H1 (cell line): ENCODE measurements at regions not wholly inside any gene's neighbourhood (a gene's known extent, or its start where the extent isn't known, plus 50 kb on each side); places are given as distances from the start of the nearest gene placed in this dataset.

Source experiments
- CTCF ChIA-PET: fragments of 300-600 bp; sonication (Branson Sonifier 250); formaldehyde crosslinking; loops from one replicate; lab custom pipeline; 2021; ENCODE audit not compliant: partially characterized antibody; lab: Charles Lee
- POLR2A ChIA-PET: fragments of 300-600 bp; sonication (Branson Sonifier 250); formaldehyde crosslinking; loops from one replicate; lab custom pipeline; 2021; ENCODE audit warnings: inconsistent platforms; ENCODE audit not compliant: partially characterized antibody; lab: Charles Lee
- DNase-seq, 2 experiments: peaks; one replicate each; pipeline versions ENCODE4 v3.0.0 to v3.0.0-alpha.2; 2010 to 2022; ENCODE audit warnings: low spot score in 2 of 2, low read depth in 1 of 2, mixed read lengths in 1 of 2
- FAIRE-seq: peaks from 2 replicates; lab custom pipeline; 2011; peaks lifted over from hg19 to GRCh38; lab: Jason Lieb, UNC
- H2AFZ ChIP-seq: 2 replicates; pipeline ENCODE4 v1.8.1; 2012; ENCODE audit warnings: low read length, inconsistent platforms
- H2AK5ac ChIP-seq: 2 replicates; pipeline ENCODE4 v1.6.1; 2013; ENCODE audit warnings: low read depth, low read length
- H2BK120ac ChIP-seq: replicated peaks from 2 replicates; pipeline ENCODE3; 2013; ENCODE audit warnings: low read depth, low read length, inconsistent platforms
- H2BK12ac ChIP-seq: 2 replicates; pipeline ENCODE4 v1.6.1; 2013; ENCODE audit warnings: low read depth, low read length
- H2BK15ac ChIP-seq: 2 replicates; pipeline ENCODE4 v1.6.1; 2013; ENCODE audit warnings: low read length
- H2BK20ac ChIP-seq: 2 replicates; pipeline ENCODE4 v1.6.1; 2013; ENCODE audit warnings: low read length
- H2BK5ac ChIP-seq: 2 replicates; pipeline ENCODE4 v1.6.1; 2013; ENCODE audit warnings: low read depth, low read length
- H3K14ac ChIP-seq: 2 replicates; pipeline ENCODE4 v1.6.1; 2013; ENCODE audit warnings: inconsistent platforms; ENCODE audit not compliant: insufficient read length
- H3K18ac ChIP-seq: 2 replicates; pipeline ENCODE4 v1.6.1; 2013; ENCODE audit warnings: low read length; ENCODE audit errors: extremely low read depth
- H3K23ac ChIP-seq: 2 replicates; pipeline ENCODE4 v1.6.1; 2013; ENCODE audit warnings: inconsistent platforms; ENCODE audit not compliant: insufficient read length
- H3K23me2 ChIP-seq: 2 replicates; pipeline ENCODE4 v1.6.1; 2013; ENCODE audit warnings: low read depth, low read length
- H3K27ac ChIP-seq: 2 replicates; pipeline ENCODE4 v1.6.1; 2011; ENCODE audit warnings: low read depth, low read length, inconsistent platforms
- H3K27me3 ChIP-seq, 4 experiments: replicated peaks in 1 of 4; 1 replicate in 1 of 4; 2 replicates in 3 of 4; pipeline versions ENCODE4 v1.6.1 to v1.8.1; 2011 to 2013; ENCODE audit warnings: low read length in 3 of 4, mild to moderate bottlenecking in 3 of 4, inconsistent platforms in 2 of 4, mixed read lengths in 2 of 4, moderate library complexity in 1 of 4; ENCODE audit not compliant: control insufficient read depth in 3 of 4, insufficient read depth in 3 of 4; ENCODE audit errors: extremely low read depth in 1 of 4
- H3K36me3 ChIP-seq, 4 experiments: 2 replicates each; pipeline versions ENCODE4 v1.6.1 to v1.8.1; 2011 to 2013; ENCODE audit warnings: mild to moderate bottlenecking in 4 of 4, low read length in 3 of 4, moderate library complexity in 2 of 4, control low read depth in 1 of 4, inconsistent platforms in 1 of 4; ENCODE audit not compliant: insufficient read depth in 4 of 4, control insufficient read depth in 2 of 4
- H3K4ac ChIP-seq: replicated peaks from 2 replicates; pipeline ENCODE3; 2013; ENCODE audit warnings: low read length, low read depth, mixed read lengths, inconsistent platforms; ENCODE audit not compliant: insufficient read length
- H3K4me1 ChIP-seq, 4 experiments: replicated peaks in 1 of 4; 1 replicate in 1 of 4; 2 replicates in 3 of 4; pipeline versions ENCODE4 v1.6.1 to v1.8.1; 2011 to 2013; ENCODE audit warnings: low read length in 3 of 4, inconsistent platforms in 2 of 4, mixed read lengths in 1 of 4; ENCODE audit not compliant: insufficient read depth in 4 of 4, control insufficient read depth in 3 of 4
- H3K4me2 ChIP-seq, 2 experiments: 2 replicates each; pipeline versions ENCODE4 v1.6.1 to v1.8.1; 2011 to 2013; ENCODE audit warnings: low read depth in 2 of 2, low read length in 2 of 2, control low read depth in 1 of 2, inconsistent platforms in 1 of 2, mild to moderate bottlenecking in 1 of 2; ENCODE audit not compliant: insufficient read depth in 1 of 2
- H3K4me3 ChIP-seq, 4 experiments: fragments of 200-600, 300-600 bp in 1 of 4; sonication (generic), shearing (Covaris generic), sonication (Bioruptor Twin) in 1 of 4; 2 replicates each; pipeline versions ENCODE4 v1.5.1 to v1.8.1; 2011 to 2016; ENCODE audit warnings: low read length in 4 of 4, low read depth in 3 of 4, control low read depth in 2 of 4, inconsistent platforms in 2 of 4, mild to moderate bottlenecking in 2 of 4, mixed read lengths in 1 of 4, moderate library complexity in 1 of 4; ENCODE audit not compliant: insufficient read depth in 2 of 4; ENCODE audit errors: extremely low read depth in 1 of 4
- H3K56ac ChIP-seq: replicated peaks from 2 replicates; pipeline ENCODE3; 2013; ENCODE audit warnings: low read depth, mild to moderate bottlenecking, mixed read lengths, low read length, inconsistent platforms; ENCODE audit not compliant: insufficient read length
- H3K79me1 ChIP-seq: 2 replicates; pipeline ENCODE4 v1.6.1; 2013; ENCODE audit warnings: low read depth, low read length, control low read depth
- H3K79me2 ChIP-seq, 2 experiments: 2 replicates each; pipeline versions ENCODE4 v1.6.1 to v1.8.1; 2012 to 2013; ENCODE audit warnings: low read length in 2 of 2, mild to moderate bottlenecking in 2 of 2, inconsistent platforms in 1 of 2; ENCODE audit not compliant: insufficient read depth in 2 of 2, control insufficient read depth in 1 of 2
- H3K9ac ChIP-seq, 4 experiments: replicated peaks in 1 of 4; 1 replicate in 1 of 4; 2 replicates in 3 of 4; pipeline versions ENCODE4 v1.6.1 to v1.8.1; 2011 to 2013; ENCODE audit warnings: low read depth in 3 of 4, low read length in 3 of 4, control low read depth in 2 of 4, mild to moderate bottlenecking in 2 of 4, moderate library complexity in 2 of 4, inconsistent platforms in 1 of 4; ENCODE audit errors: extremely low read depth in 1 of 4
- H3K9me3 ChIP-seq, 2 experiments: 2 replicates each; pipeline versions ENCODE4 v1.6.1 to v1.8.1; 2012 to 2013; ENCODE audit warnings: mild to moderate bottlenecking in 2 of 2, moderate library complexity in 2 of 2, control low read depth in 1 of 2, inconsistent platforms in 1 of 2, low read depth in 1 of 2, low read length in 1 of 2, mixed read lengths in 1 of 2; ENCODE audit not compliant: insufficient read depth in 2 of 2
- H4K20me1 ChIP-seq, 2 experiments: replicated peaks in 1 of 2; 2 replicates each; pipeline versions ENCODE3 to v1.8.1; 2011 to 2013; ENCODE audit warnings: inconsistent platforms in 2 of 2, low read length in 2 of 2, mild to moderate bottlenecking in 1 of 2; ENCODE audit not compliant: insufficient read depth in 2 of 2, control insufficient read depth in 1 of 2
- H4K5ac ChIP-seq: 2 replicates; pipeline ENCODE4 v1.6.1; 2013; ENCODE audit warnings: low read length, low read depth, mixed read lengths, inconsistent platforms; ENCODE audit not compliant: insufficient read length
- H4K8ac ChIP-seq: 2 replicates; pipeline ENCODE4 v1.8.0; 2013; ENCODE audit warnings: mild to moderate bottlenecking, moderate library complexity, low read length, inconsistent platforms; ENCODE audit not compliant: insufficient read depth; ENCODE audit errors: extremely low read depth
- H4K91ac ChIP-seq: replicated peaks from 2 replicates; pipeline ENCODE3; 2013; ENCODE audit warnings: low read length, mixed read lengths, inconsistent platforms; ENCODE audit not compliant: insufficient read length
- CEBPB ChIP-seq: IDR thresholded peaks from 2 replicates; pipeline ENCODE4 v1.6.1; 2012; ENCODE audit warnings: low read depth, low read length
- CTBP2 ChIP-seq: IDR thresholded peaks from 2 replicates; pipeline ENCODE4 v1.7.0; 2011; ENCODE audit warnings: borderline replicate concordance, mild to moderate bottlenecking, moderate library complexity, mixed read lengths, low read length; ENCODE audit not compliant: insufficient read depth, insufficient read length
- EZH2 ChIP-seq: fragments of 200-600 bp; sonication (generic); IDR thresholded peaks from 2 replicates; pipeline ENCODE4 v1.7.1; 2012; ENCODE audit warnings: low read depth, mild to moderate bottlenecking, moderate library complexity, low read length, inconsistent platforms; ENCODE audit not compliant: severe bottlenecking
- NANOG ChIP-seq: IDR thresholded peaks from 2 replicates; pipeline ENCODE4 v1.6.1; 2011; ENCODE audit warnings: low read length, low read depth, mild to moderate bottlenecking, inconsistent platforms; ENCODE audit not compliant: insufficient read depth, poor library complexity, severe bottlenecking
- NRF1 ChIP-seq: IDR thresholded peaks from 2 replicates; pipeline ENCODE4 v1.6.1; 2011; ENCODE audit warnings: mild to moderate bottlenecking, low read depth, low read length, improper control_type of control experiment
- PHF8 ChIP-seq: fragments of 200-600 bp; sonication (generic); conservative IDR thresholded peaks from 2 replicates; pipeline ENCODE4 v1.7.1; 2012; ENCODE audit warnings: low read depth, mild to moderate bottlenecking, inconsistent platforms, low read length, moderate library complexity
- POLR2A ChIP-seq, 2 experiments: IDR thresholded peaks; 1 replicate in 1 of 2; 2 replicates in 1 of 2; pipeline ENCODE4 v1.6.1; 2011; ENCODE audit warnings: low read depth in 2 of 2, low read length in 2 of 2, mild to moderate bottlenecking in 2 of 2; ENCODE audit errors: control extremely low read depth in 1 of 2
- POLR2AphosphoS5 ChIP-seq: IDR thresholded peaks from 2 replicates; pipeline ENCODE4 v1.6.1; 2011; ENCODE audit warnings: low read depth, low read length
- SP4 ChIP-seq: IDR thresholded peaks from 2 replicates; pipeline ENCODE4 v1.6.1; 2012; ENCODE audit warnings: low read length, inconsistent platforms
- SRF ChIP-seq: IDR thresholded peaks from 2 replicates; pipeline ENCODE4 v1.6.1; 2011; ENCODE audit warnings: mild to moderate bottlenecking, low read depth, low read length, moderate library complexity
- TEAD4 ChIP-seq: IDR thresholded peaks from 2 replicates; pipeline ENCODE4 v1.6.1; 2012; ENCODE audit warnings: low read depth, low read length, inconsistent platforms, mixed read lengths
- WGBS, 2 experiments: shearing (Covaris generic) in 1 of 2; methylation state at CpG; one replicate each; pipeline versions ENCODE4 v1.1.6 to v1.1.7; 2013 to 2015; ENCODE audit warnings: low lambda C conversion rate in 2 of 2, mixed read lengths in 2 of 2, inconsistent platforms in 1 of 2, low coverage in 1 of 2, missing lambda C conversion rate in 1 of 2; ENCODE audit not compliant: insufficient replicate concordance in 2 of 2, insufficient coverage in 1 of 2, insufficient read length in 1 of 2; ENCODE audit errors: extremely low coverage in 1 of 2, missing lambda C conversion rate in 1 of 2; 5-methylcytosine and 5-hydroxymethylcytosine counted together
- TF ChIP-seq, protein P1 (sequence below): IDR thresholded peaks from 2 replicates; pipeline ENCODE4 v1.6.1; 2012; ENCODE audit warnings: low read length, inconsistent platforms

DNA sequence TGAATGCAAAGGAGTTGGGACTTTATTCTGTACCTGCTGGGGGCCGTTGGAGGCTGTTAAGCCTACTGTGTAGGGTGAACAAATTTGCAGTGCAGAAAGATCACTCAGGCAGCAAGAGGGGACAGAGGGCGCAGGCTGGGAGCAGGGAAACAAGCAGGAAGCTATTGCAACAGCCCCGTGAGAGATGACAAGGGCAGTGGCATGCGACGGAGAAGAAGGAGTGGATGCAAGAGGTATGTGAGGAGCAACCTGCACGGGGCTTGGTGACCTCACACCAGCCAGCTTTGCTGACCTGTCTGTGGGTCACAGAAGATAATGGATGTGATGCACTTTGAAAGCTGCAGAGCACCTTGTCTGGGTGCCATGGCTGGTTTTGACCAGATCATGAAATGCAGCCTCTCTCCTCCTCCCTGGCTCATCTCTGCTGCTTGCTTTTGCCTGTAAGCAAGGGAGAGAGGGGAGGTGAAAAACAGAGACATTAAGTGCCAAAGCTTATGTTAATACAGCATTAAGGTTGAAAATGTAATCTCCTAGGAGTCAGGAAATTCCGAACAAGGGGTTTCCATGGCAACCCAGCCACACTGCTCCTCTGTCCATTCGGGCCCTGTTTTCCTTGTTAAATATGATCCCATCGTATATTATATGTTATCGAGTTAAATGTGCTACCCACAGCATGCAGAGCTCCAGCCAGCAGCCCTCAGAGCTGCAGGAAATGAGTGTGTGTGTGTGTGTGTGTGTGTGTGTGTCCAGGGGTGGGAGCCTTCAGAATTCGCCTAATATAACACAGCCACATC is 314.3 kb upstream of the ZMIZ1 start:
- ChIA-PET POLR2A (no interaction called here), CTCF (interaction anchor here (0.8 to 1.8 kb wide), 4 partner anchors 10 to 351 kb away, joined by 3 read pairs; no protein-coding TSS in a partner anchor)
- Histone ChIP-seq H3K9ac (no peak overlapping the region), H2BK15ac (no peak overlapping the region), H3K4me1 (peaks cover 0 to 7% (median 6%) of the 10 kb centered on the region in 4 experiments; a peak in 3 of 7 replicates), H3K4me2 (peak overlapping the region in 1 of 2 experiments; percentile 2; a peak in 1 of 4 replicates), H3K4ac (no peak overlapping the region), H3K56ac (no peak overlapping the region), H3K27me3 (no peaks in the 10 kb centered on the region), H3K27ac (no peak overlapping the region), H3K9me3 (no peaks in the 10 kb centered on the region), H3K23ac (no peak overlapping the region), H4K5ac (no peak overlapping the region), H3K14ac (no peak overlapping the region), H2BK5ac (no peak overlapping the region), H2BK12ac (no peak overlapping the region), H3K4me3 (no peak overlapping the region), H3K18ac (no peak overlapping the region), H4K8ac (no peak overlapping the region), H2BK20ac (no peak overlapping the region), H2AK5ac (no peak overlapping the region), H3K79me2 (no peaks in the 10 kb centered on the region), H4K91ac (no peak overlapping the region), H2AFZ (no peak overlapping the region), H3K23me2 (no peaks in the 10 kb centered on the region), H3K79me1 (no peaks in the 10 kb centered on the region; the same call in 1 of the 2 replicates), H2BK120ac (no peak overlapping the region), H4K20me1 (no peaks in the 10 kb centered on the region), H3K36me3 (no peaks in the 10 kb centered on the region)
- WGBS, 2 experiments = 78% methylated on average over 11 of the region's 11 CpGs; no CpG with 5 or more reads in 1 of the 2 experiments
- FAIRE-seq = no peak
- no peak for DNase-seq
- TF ChIP-seq SRF (no peak), EZH2 (no peak), NRF1 (no peak), PHF8 (no peak), CTBP2 (no peak), SP4 (no peak), POLR2AphosphoS5 (no peak), CEBPB (no peak), POLR2A (IDR thresholded peaks at IDR 0.05; ENCODE audit: control extremely low read depth in 1 of 2, low read depth in 2 of 2, low read length in 2 of 2) (no peak), TEAD4 (no peak), NANOG (no peak)
- TF ChIP-seq, protein P1, sequence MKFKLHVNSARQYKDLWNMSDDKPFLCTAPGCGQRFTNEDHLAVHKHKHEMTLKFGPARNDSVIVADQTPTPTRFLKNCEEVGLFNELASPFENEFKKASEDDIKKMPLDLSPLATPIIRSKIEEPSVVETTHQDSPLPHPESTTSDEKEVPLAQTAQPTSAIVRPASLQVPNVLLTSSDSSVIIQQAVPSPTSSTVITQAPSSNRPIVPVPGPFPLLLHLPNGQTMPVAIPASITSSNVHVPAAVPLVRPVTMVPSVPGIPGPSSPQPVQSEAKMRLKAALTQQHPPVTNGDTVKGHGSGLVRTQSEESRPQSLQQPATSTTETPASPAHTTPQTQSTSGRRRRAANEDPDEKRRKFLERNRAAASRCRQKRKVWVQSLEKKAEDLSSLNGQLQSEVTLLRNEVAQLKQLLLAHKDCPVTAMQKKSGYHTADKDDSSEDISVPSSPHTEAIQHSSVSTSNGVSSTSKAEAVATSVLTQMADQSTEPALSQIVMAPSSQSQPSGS = no peak
